G401.6 (cell line): ENCODE measurements at regions not wholly inside any gene's neighbourhood (a gene's known extent, or its start where the extent isn't known, plus 50 kb on each side); places are given as distances from the start of the nearest gene placed in this dataset.
"Not testable (repeated sequence)": the region's sequence is repeated elsewhere in the genome, so short reads cannot be mapped to it uniquely, and the experiment has no call there.

ENCODE experiments used
- FAIRE-seq: peaks from 2 replicates; lab custom pipeline; 2012; peaks lifted over from hg19 to GRCh38; lab: Jason Lieb, UNC

DNA sequence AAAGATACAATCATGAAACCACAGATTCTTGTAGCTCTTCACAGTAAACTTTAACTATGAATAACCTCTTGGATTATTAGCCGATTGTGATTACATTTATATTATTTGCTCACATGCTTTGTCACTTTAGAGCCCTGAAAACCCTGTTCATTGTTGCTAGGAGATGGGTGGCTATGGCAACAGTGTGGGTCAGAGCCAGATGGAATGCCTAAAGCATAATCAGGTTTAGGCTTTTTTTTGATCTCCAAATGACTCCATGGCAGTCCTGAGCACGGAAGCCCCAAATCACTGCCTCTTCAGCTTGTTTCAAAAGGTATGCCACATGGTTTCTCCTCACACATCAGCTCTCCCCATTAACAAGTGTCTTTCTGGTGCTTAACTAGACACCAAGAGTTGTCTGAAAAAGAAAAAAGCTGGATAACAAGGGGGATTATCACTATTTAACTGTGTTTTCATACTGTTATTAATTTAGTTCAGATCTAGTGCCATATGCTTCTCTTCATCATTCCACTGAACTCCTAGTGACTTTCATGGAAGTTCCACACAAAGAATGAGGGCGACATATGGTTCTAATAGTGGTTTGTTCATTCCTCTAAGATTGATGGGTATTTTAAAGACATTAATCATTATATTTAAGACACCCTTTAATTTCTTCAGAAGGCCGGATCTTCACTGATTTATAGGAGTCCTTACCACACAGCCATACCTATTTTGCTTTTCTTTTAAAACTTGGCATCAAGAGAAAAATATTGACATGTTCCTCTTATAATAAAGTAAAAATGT lies 88.8 kb upstream of the PAM start:
- FAIRE-seq, result no peak

- FAIRE-seq, result no peak
These were observed 86.7 kb upstream of the PAM start for GRCh38 chr5:102668220-102668932.

DNA sequence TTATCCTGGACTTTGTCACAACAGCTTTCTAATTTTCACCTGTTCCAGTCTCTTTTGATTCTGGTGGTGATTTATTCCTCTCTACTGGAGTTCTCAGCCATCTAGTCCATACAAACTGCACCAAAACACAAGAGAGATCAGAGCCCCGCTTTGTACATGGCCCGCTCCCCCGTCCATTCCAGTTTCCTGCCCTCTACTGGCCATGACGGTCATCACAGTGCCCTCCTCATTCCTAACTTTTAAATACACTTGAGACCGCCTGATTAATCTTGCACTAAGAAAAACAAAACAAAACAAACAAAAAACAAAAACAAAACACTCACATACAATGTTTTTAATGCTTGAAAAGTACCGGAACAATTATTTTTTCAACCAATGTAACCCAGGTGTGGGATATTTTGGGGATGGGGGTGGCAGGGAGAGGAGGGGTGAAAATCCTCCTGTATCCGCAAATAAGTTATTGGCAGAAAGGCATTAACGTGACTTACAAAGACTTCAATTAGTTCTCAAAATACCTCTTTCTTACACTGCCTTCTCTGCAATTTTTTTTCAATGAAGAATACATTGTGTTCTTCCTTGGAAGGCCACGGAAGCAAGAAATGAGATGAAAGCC lies 84.8 kb upstream of the PAM start:
- no peak for FAIRE-seq

DNA sequence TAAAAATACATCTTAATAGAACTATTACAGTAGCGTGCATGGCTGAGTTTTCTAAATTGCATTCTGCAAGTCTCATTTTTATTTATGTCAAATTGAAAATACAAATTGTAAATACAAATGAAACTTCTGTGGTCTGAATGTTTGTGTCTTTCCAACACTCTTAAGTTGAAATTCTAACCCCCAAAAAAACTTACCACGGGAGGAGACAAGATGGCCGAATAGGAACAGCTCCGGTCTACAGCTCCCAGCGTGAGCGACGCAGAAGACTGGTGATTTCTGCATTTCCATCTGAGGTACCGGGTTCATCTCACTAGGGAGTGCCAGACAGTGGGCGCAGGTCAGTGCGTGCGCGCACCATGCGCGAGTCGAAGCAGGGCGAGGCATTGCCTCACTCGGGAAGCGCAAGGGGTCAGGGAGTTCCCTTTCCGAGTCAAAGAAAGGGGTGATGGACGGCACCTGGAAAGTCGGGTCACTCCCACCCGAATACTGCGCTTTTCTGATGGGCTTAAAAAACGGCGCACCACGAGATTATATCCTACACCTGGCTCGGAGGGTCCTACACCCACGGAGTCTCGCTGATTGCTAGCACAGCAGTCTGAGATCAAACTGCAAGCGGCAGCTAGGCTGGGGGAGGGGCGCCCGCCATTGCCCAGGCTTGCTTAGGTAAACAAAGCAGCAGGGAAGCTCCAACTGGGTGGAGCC lies 83.9 kb upstream of the PAM start:
- FAIRE-seq, result not testable (repeated sequence)

GRCh38 chr5:102678267-102679058 lies 76.6 kb upstream of the PAM start:
- FAIRE-seq, result no peak

DNA sequence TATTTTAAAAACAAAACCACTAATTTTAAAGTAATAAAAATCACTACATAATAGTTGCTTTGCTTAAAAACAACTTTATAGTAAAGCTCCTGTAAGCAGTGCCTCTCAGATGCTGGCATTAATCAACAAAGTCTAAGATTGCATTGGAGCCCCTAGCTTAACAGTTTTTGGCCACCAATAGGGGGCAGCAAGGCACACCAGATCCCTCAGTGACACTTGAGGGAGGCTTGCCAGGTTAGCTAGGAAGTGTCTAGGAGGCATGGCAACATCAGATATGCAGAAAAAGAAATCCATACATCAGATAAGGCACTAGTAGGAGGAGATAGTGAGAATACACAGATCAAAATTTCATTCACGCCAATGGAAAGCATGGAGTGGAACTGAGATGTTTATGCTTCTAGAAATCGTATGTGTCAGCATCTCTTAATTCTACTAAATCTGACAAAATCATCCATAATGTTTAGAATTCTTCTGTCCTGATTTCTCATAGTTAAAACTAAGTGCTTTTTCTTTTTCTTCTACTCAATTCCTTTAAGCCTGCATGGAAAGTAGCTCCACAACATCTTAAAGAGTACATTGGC lies 73.6 kb upstream of the PAM start:
- peak; percentile 80 for FAIRE-seq

DNA sequence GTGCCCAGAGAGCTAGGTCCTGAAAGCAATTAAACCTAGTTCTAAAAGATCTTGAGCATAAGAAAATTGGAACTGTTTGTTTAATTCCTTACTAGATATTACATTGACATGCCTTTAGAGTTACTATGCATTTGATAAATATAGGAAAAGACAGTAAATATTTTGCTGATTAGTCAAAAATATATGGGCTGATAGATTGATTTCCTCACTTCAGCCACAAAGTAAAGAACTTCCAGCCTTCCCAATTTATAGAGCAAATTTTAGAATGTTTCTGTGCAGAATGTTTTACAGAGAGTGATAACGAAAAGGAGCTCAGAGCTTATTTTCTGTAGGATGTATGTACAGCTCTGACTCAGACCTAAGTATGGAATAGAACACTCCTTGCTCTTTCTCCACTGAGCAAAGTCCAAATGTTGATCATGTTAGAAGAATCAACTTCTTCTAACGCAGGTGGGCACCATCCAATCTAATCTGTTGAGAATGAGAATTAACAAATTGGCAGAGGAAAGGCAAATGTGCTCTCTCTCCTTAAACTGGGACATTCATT lies 72.9 kb upstream of the PAM start:
- FAIRE-seq, result no peak

DNA sequence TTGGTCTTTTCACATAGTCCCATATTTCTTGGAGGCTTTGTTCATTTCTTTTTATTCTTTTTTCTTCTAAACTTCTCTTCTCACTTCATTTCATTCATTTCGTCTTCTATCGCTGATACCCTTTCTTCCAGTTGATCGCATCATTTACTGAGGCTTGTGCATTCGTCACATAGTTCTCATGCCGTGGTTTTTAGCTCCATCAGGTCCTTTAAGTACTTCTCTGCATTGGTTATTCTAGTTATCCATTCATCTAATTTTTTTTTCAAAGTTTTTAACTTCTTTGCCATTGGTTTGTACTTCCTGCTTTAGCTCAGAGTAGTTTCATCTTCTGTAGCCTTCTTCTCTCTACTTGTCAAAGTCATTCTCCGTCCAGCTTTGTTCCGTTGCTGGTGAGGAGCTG lies 67.0 kb upstream of the PAM start:
- FAIRE-seq, result not testable (repeated sequence)

- FAIRE-seq, result not testable (repeated sequence)
These were observed 66.3 kb upstream of the PAM start for GRCh38 chr5:102688581-102689342.

GRCh38 chr5:102690910-102691309 lies 64.2 kb upstream of the PAM start:
- no peak for FAIRE-seq

DNA sequence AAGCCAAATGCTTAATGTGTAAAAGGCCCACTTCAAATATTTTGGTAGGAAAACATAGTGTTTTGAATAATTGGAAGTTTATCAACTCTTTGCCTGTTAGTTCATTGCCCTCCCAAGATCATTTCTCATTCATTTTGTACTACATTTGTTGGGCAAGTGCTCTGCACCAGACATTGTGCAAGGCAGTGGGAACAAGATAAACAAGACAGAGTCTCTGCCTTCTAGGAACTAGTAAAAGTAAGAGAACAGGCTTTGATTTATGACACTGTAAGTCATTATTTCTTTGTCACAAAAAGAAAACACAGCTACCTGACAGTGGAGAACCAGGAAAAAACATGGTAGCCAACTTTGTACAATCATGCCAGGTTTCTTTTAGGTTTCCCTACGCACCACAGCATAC lies 63.7 kb upstream of the PAM start:
- FAIRE-seq, result no peak

- FAIRE-seq, result no peak
These were observed 54.8 kb upstream of the PAM start for GRCh38 chr5:102700120-102700831.

- no peak for FAIRE-seq
These were observed 54.2 kb upstream of the PAM start for GRCh38 chr5:102700916-102701315.

DNA sequence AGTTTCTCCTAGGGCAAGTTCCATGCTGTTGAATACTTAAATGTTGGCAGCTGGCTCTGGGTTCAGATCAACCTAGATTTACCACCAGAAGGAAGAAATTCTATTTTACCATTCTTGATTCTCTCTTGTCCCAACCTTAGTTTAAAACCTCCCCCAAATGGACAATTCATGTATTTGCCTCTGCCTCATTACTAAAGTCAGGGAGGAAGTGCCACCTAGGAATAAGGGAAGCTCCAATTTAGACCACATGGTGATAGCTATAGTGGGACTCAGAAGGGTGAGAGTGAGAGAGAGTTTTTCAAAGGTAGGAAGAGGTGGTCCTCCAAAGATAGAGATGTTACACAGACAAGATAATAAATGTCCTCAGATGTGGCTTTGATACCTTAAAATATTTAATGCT lies 53.4 kb upstream of the PAM start:
- no peak for FAIRE-seq
